ENCODE measurements at regions not wholly inside any gene's neighbourhood (a gene's known extent, or its start where the extent isn't known, plus 50 kb on each side); places are given as distances from the start of the nearest gene placed in this dataset.

DNA sequence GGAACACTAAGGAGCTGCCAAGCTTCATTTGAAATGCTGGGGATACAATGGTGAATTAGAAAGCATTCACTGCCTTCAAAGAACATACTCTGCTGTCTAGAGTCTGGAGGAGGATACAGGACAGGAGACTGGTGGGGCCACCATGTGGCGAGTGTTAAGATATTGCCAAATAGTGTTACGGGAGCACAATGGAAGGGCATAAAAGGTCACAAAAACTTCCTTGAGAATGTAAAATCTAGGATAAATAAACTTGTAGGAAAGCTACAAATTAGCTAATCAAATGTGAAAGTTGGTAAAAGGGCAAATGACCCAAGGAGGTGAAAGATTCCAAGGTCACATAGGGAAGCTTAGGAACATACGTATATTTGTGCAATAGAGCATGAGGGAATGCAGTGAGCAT is 271.7 kb downstream of the RFPL4B start:
- TF ChIP-seq, protein P1, sequence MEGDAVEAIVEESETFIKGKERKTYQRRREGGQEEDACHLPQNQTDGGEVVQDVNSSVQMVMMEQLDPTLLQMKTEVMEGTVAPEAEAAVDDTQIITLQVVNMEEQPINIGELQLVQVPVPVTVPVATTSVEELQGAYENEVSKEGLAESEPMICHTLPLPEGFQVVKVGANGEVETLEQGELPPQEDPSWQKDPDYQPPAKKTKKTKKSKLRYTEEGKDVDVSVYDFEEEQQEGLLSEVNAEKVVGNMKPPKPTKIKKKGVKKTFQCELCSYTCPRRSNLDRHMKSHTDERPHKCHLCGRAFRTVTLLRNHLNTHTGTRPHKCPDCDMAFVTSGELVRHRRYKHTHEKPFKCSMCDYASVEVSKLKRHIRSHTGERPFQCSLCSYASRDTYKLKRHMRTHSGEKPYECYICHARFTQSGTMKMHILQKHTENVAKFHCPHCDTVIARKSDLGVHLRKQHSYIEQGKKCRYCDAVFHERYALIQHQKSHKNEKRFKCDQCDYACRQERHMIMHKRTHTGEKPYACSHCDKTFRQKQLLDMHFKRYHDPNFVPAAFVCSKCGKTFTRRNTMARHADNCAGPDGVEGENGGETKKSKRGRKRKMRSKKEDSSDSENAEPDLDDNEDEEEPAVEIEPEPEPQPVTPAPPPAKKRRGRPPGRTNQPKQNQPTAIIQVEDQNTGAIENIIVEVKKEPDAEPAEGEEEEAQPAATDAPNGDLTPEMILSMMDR (IDR thresholded peaks at IDR 0.05) = no peak
- TF ChIP-seq POLR2AphosphoS5 (IDR thresholded peaks at IDR 0.05) (no peak), POLR2A (IDR thresholded peaks at IDR 0.05) (no peak), EP300 (IDR thresholded peaks at IDR 0.05) (no peak)
